ENCODE measurements at regions not wholly inside any gene's neighbourhood (a gene's known extent, or its start where the extent isn't known, plus 50 kb on each side); places are given as distances from the start of the nearest gene placed in this dataset.

DNA sequence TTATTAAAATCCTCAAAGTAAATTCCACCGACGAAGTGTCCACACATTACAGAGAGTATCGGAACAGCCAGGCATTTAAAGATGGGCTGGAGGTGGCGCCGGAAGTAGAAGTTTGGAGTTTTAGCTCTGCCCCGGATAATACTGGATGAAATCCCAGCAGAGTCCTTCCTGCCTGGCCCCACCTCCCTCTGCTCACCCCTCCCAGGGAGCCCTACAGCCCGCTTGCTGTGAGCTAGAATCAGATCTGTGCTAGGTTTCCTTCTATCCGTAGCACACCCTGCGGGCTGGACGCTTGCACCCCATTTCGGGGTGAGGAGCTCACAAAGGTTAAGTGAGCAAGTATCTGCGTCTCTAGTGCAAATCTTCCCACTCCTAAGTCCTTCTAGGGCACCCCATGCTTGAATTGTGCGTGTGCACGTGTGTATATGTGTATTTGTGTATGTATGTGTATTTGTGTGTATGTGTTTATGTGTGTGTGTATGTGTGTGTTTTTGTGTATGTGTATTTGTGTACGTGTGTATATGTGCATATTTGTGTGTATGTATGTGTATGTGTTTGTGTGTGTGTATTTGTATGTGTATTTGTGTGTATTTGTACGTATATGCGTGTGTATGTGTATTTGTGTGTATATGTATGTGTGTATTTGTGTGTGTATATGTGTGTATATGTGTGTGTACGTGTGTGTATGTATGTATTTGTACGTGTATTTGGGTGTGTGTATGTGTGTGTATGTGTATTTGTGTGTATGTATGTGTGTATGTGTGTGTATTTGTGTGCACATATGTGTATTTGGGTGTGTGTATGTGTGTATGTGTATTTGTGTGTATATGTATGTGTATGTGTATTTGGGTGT is 61.4 kb downstream of the HAPSTR1 start:
- DNase-seq (ENCODE audit: low read depth), result no peak
- TF ChIP-seq POLR2A (IDR thresholded peaks at IDR 0.05; ENCODE audit: extremely low read depth, insufficient read length) (no peak), MYC (IDR thresholded peaks at IDR 0.05; ENCODE audit: low read depth, low read length) (no peak)
- TF ChIP-seq, protein P1, sequence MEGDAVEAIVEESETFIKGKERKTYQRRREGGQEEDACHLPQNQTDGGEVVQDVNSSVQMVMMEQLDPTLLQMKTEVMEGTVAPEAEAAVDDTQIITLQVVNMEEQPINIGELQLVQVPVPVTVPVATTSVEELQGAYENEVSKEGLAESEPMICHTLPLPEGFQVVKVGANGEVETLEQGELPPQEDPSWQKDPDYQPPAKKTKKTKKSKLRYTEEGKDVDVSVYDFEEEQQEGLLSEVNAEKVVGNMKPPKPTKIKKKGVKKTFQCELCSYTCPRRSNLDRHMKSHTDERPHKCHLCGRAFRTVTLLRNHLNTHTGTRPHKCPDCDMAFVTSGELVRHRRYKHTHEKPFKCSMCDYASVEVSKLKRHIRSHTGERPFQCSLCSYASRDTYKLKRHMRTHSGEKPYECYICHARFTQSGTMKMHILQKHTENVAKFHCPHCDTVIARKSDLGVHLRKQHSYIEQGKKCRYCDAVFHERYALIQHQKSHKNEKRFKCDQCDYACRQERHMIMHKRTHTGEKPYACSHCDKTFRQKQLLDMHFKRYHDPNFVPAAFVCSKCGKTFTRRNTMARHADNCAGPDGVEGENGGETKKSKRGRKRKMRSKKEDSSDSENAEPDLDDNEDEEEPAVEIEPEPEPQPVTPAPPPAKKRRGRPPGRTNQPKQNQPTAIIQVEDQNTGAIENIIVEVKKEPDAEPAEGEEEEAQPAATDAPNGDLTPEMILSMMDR (IDR thresholded peaks at IDR 0.05; ENCODE audit: low read depth, low read length), result no peak
- TF ChIP-seq, protein P2, sequence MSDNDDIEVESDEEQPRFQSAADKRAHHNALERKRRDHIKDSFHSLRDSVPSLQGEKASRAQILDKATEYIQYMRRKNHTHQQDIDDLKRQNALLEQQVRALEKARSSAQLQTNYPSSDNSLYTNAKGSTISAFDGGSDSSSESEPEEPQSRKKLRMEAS (IDR thresholded peaks at IDR 0.05; ENCODE audit: low read depth, low read length), result no peak
- H3K4me3 ChIP-seq (ENCODE audit: low read depth, low read length), result no peak overlapping the region

DNA sequence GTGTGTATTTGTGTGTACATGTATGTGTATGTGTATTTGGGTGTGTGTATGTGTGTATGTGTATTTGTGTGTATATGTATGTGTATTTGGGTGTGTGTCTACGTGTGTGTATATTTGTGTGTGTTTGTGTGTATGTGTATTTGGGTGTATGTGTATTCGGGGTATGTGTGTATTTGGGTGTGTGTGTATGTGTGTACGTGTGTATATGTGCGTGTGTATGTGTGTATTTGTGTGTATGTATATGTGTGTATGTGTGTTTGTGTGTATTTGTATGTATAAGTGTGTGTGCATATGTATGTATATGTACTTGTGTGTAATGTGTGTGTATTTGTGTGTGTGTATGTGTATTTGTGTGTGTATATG is 62.0 kb downstream of the HAPSTR1 start:
- no peak for DNase-seq (ENCODE audit: low read depth)
- TF ChIP-seq, protein P1 (IDR thresholded peaks at IDR 0.05; ENCODE audit: low read depth, low read length), result no peak
- TF ChIP-seq, protein P2 (IDR thresholded peaks at IDR 0.05; ENCODE audit: low read depth, low read length), result no peak
- no peak for TF ChIP-seq MYC (IDR thresholded peaks at IDR 0.05; ENCODE audit: low read depth, low read length)
- TF ChIP-seq POLR2A (IDR thresholded peaks at IDR 0.05; ENCODE audit: extremely low read depth, insufficient read length), result no peak
- no peak overlapping the region for H3K4me3 ChIP-seq (ENCODE audit: low read depth, low read length)

DNA sequence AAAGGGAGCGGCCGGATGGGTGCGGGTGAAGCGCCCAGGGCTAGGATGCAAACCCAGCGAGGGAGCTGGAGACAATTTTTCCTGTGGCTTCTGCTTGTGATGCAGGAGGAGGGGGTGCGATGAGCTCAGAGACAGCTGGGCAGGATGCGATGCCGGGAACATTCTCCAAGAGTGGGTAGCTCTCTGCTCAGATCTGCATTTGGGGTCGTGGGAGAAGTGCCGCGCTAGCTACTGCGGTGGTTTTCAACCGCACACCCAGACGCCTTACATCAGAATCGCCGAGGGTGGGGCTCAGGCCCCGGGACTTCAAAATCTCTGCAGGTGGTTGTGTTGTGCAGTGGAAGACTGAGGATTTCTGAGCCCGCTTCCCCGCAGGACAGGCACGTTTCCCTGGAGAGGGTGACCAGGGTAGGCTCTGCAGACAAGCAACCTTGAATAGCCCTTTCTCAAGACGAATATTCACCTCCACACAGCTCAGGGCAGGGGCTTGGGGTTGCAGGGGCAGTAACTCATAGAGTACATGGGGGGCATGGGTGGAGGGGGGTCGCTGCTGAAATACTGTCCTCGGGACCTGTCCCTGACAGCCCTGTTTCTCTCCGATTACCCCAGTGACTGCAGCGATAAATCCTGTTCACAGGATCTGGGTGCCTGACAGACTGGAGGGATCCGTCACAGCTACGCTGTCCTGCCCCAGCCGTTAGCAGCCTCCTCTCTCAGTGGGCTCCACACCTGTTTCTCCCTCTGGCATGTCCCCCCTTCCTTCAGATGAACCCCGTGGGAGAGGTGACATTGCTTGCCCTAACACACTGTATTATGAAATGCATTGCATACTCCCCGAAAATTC is 63.3 kb downstream of the HAPSTR1 start:
- H3K4me3 ChIP-seq (ENCODE audit: low read depth, low read length), result no peak overlapping the region
- no peak for DNase-seq (ENCODE audit: low read depth)
- TF ChIP-seq POLR2A (IDR thresholded peaks at IDR 0.05; ENCODE audit: extremely low read depth, insufficient read length) (no peak), MYC (IDR thresholded peaks at IDR 0.05; ENCODE audit: low read depth, low read length) (no peak)
- TF ChIP-seq, protein P2 (IDR thresholded peaks at IDR 0.05; ENCODE audit: low read depth, low read length), result no peak
- TF ChIP-seq, protein P1 (IDR thresholded peaks at IDR 0.05; ENCODE audit: low read depth, low read length), result no peak

DNA sequence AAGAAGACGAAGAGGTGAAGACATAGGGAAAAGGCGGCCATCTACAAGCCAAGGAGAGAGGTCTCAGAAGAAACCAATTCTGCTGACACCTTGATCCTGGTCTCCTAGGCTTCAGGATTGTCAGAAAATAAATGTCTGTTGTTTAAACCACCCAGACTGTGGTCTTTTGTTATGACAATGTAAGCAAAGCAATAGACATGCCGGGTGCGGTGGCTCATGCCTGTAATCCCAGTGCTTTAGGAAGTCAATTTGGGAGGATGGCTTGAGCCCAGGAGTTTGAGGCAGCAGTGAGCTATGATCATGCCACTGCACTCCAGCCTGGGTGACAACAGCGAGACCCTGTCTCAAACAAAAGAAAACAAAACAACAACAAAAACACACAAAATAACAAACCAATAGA is 64.4 kb downstream of the HAPSTR1 start:
- TF ChIP-seq, protein P2 (IDR thresholded peaks at IDR 0.05; ENCODE audit: low read depth, low read length), result no peak
- H3K4me3 ChIP-seq (ENCODE audit: low read depth, low read length), result no peak overlapping the region
- DNase-seq (ENCODE audit: low read depth), result no peak

DNA sequence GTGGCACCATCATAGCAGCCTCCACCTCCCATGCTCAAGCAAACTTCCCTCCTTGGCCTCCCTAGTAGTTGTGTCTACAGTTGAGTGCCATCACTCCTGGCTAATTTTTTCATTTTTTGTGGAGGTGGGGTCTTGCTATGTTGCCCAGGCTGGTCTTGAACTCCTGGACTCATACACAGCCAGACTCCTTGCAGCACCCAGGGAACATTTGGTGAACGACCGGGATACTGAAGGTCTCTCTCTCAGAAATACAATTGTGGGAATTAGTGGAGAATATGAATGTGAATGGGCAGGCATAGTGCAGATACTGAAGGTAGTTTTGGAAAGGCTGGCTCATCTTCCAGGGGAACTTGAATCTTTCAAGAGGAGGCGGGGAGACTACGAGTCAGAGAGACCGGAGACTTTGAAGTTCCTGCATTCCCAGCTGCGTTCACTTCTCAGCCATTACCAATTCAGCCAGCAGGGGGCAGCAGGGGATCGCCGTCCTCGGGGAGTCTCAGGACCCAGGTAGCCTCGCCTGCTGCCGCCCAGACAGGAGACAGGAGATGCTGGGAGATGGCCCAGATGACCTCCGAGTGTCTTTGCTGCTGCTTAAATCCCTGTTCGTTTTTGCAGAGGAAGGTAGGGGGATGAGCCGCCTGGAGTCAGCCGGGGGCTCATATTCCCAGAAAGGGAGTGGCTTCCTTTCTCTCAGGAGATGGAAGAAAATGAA is 68.6 kb downstream of the HAPSTR1 start:
- no peak overlapping the region for H3K4me3 ChIP-seq (ENCODE audit: low read depth, low read length)
- peak; percentile 58 for DNase-seq (ENCODE audit: low read depth)
- TF ChIP-seq, protein P1 (IDR thresholded peaks at IDR 0.05; ENCODE audit: low read depth, low read length), result peak; percentile 70
- TF ChIP-seq POLR2A (IDR thresholded peaks at IDR 0.05; ENCODE audit: extremely low read depth, insufficient read length), result no peak
- TF ChIP-seq, protein P2 (IDR thresholded peaks at IDR 0.05; ENCODE audit: low read depth, low read length), result no peak
- TF ChIP-seq MYC (IDR thresholded peaks at IDR 0.05; ENCODE audit: low read depth, low read length), result no peak

All from NB4 (cell line).